Osteoblast (primary cell): ENCODE measurements at regions not wholly inside any gene's neighbourhood (a gene's known extent, or its start where the extent isn't known, plus 50 kb on each side); places are given as distances from the start of the nearest gene placed in this dataset.

ENCODE experiments used
- DNase-seq: peaks from one replicate; pipeline ENCODE4 v3.0.0; 2011; ENCODE audit warnings: low spot score, mixed read lengths; ENCODE audit not compliant: insufficient read length; ENCODE audit errors: missing footprints
- H2AFZ ChIP-seq: 2 replicates; pipeline ENCODE4 v1.6.0; 2011; ENCODE audit warnings: mild to moderate bottlenecking, low read length
- H3K27ac ChIP-seq: 2 replicates; pipeline ENCODE4 v1.5.1; 2011; ENCODE audit warnings: mild to moderate bottlenecking, low read depth, low read length, moderate library complexity
- H3K27me3 ChIP-seq: 2 replicates; pipeline ENCODE4 v1.6.0; 2012; ENCODE audit warnings: mild to moderate bottlenecking, control low read depth, inconsistent platforms, low read length, moderate library complexity; ENCODE audit not compliant: insufficient read depth
- H3K36me3 ChIP-seq: 2 replicates; pipeline ENCODE4 v1.5.1; 2011; ENCODE audit warnings: mild to moderate bottlenecking, low read length, control low read depth, moderate library complexity; ENCODE audit not compliant: insufficient read depth
- H3K4me1 ChIP-seq: 2 replicates; pipeline ENCODE4 v1.5.1; 2011; ENCODE audit warnings: mild to moderate bottlenecking, low read length, control low read depth, moderate library complexity; ENCODE audit not compliant: insufficient read depth
- H3K4me2 ChIP-seq: 2 replicates; pipeline ENCODE4 v1.6.0; 2011; ENCODE audit warnings: mild to moderate bottlenecking, low read length; ENCODE audit not compliant: insufficient read depth
- H3K4me3 ChIP-seq: fragments of 200-600 bp; sonication (generic); 3 replicates; pipeline ENCODE4 v1.5.1; 2012; ENCODE audit warnings: mild to moderate bottlenecking, low read length, inconsistent platforms; ENCODE audit not compliant: insufficient read depth
- H3K79me2 ChIP-seq: 2 replicates; pipeline ENCODE4 v1.6.0; 2012; ENCODE audit warnings: mild to moderate bottlenecking, low read length, control low read depth, inconsistent platforms; ENCODE audit not compliant: insufficient read depth
- H3K9me3 ChIP-seq: 2 replicates; pipeline ENCODE4 v1.5.1; 2011; ENCODE audit warnings: low read depth, low read length, control low read depth
- H4K20me1 ChIP-seq: 2 replicates; pipeline ENCODE4 v1.6.0; 2012; ENCODE audit warnings: mild to moderate bottlenecking, low read length, control low read depth; ENCODE audit not compliant: insufficient read depth
- TF ChIP-seq, protein P1 (sequence below): IDR thresholded peaks from 2 replicates; pipeline ENCODE4 v1.5.1; 2011; ENCODE audit warnings: mild to moderate bottlenecking, low read depth, low read length, moderate library complexity; ENCODE audit errors: extremely low read depth

DNA sequence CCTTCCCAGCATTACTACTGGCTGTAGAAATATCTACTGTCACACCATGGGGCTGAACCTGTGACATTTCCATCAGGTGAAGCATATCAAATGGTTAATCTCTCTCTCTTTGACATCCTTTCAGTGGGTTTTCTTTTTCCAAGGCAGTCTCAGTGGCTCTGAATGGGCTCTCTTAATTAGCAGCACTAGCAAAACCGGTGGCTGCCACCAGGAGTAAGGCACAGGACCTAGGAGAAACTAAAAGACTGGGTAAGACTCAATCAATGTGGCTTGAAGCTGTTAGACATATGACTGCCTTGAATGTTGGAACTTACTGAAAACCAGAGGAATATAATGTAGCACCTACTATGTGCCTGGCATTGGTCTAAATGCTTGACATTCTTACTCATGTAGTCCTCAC lies 445.0 kb upstream of the KIF2A start:
- Histone ChIP-seq H2AFZ (no peak overlapping the region), H3K27ac (no peak overlapping the region), H3K4me2 (no peak overlapping the region), H3K9me3 (no peaks in the 10 kb centered on the region), H3K4me1 (no peaks in the 10 kb centered on the region), H3K79me2 (no peaks in the 10 kb centered on the region), H3K36me3 (no peaks in the 10 kb centered on the region), H4K20me1 (no peaks in the 10 kb centered on the region), H3K4me3 (no peak overlapping the region), H3K27me3 (no peaks in the 10 kb centered on the region)
- TF ChIP-seq, protein P1, sequence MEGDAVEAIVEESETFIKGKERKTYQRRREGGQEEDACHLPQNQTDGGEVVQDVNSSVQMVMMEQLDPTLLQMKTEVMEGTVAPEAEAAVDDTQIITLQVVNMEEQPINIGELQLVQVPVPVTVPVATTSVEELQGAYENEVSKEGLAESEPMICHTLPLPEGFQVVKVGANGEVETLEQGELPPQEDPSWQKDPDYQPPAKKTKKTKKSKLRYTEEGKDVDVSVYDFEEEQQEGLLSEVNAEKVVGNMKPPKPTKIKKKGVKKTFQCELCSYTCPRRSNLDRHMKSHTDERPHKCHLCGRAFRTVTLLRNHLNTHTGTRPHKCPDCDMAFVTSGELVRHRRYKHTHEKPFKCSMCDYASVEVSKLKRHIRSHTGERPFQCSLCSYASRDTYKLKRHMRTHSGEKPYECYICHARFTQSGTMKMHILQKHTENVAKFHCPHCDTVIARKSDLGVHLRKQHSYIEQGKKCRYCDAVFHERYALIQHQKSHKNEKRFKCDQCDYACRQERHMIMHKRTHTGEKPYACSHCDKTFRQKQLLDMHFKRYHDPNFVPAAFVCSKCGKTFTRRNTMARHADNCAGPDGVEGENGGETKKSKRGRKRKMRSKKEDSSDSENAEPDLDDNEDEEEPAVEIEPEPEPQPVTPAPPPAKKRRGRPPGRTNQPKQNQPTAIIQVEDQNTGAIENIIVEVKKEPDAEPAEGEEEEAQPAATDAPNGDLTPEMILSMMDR, result no peak
- no peak for DNase-seq

DNA sequence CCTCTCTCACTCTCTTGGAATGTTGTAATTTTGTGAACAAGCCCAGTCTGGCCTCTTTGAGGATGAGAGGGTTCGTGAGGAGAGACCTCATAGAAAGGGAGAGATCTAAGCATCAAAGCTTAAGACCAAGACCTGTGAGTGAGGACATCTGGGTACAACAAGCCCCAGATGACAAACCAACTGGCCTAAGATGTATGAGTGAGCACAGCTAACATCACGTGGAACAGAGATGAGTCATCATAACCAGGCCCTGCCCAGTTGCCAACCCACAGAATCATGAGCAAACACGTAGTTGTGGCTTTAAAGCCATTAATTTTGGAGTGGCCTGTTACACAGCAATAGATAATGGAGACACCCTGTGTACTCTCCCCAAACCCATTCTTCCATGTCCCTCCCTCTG lies 439.1 kb upstream of the KIF2A start:
- H4K20me1 ChIP-seq, result no peaks in the 10 kb centered on the region
- no peaks in the 10 kb centered on the region for H3K4me1 ChIP-seq
- TF ChIP-seq, protein P1, result no peak
- no peak overlapping the region for H3K4me2 ChIP-seq
- no peak overlapping the region for H3K4me3 ChIP-seq
- H3K79me2 ChIP-seq, result no peaks in the 10 kb centered on the region
- DNase-seq, result no peak
- no peaks in the 10 kb centered on the region for H3K36me3 ChIP-seq
- no peaks in the 10 kb centered on the region for H3K27me3 ChIP-seq
- H3K27ac ChIP-seq, result no peak overlapping the region
- H3K9me3 ChIP-seq, result no peaks in the 10 kb centered on the region
- H2AFZ ChIP-seq, result no peak overlapping the region

DNA sequence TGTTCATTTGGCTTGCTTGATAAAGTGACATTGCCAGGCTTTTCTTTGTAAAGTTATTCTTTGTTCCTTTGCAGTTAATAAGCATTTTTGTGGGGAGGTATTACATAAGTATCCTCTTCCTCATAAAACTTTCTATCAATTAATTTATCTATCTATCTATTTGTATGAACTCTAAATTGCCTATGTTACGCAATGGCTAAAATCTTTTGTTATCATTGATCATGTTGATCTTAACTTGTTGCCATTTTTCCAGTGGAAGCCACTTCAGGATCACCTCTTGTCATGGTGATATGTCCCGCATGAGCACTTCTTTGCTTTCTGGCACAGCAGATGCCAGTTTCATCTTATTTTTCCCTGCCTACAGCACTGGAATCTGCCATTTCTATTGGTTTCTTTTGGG lies 436.7 kb upstream of the KIF2A start:
- no peak overlapping the region for H3K4me3 ChIP-seq
- no peak overlapping the region for H2AFZ ChIP-seq
- no peak overlapping the region for H3K27ac ChIP-seq
- H3K9me3 ChIP-seq, result no peaks in the 10 kb centered on the region
- no peaks in the 10 kb centered on the region for H3K27me3 ChIP-seq
- TF ChIP-seq, protein P1, result no peak
- no peak for DNase-seq
- no peak overlapping the region for H3K4me2 ChIP-seq
- H4K20me1 ChIP-seq, result no peaks in the 10 kb centered on the region
- no peaks in the 10 kb centered on the region for H3K4me1 ChIP-seq
- H3K79me2 ChIP-seq, result no peaks in the 10 kb centered on the region
- H3K36me3 ChIP-seq, result no peaks in the 10 kb centered on the region

DNA sequence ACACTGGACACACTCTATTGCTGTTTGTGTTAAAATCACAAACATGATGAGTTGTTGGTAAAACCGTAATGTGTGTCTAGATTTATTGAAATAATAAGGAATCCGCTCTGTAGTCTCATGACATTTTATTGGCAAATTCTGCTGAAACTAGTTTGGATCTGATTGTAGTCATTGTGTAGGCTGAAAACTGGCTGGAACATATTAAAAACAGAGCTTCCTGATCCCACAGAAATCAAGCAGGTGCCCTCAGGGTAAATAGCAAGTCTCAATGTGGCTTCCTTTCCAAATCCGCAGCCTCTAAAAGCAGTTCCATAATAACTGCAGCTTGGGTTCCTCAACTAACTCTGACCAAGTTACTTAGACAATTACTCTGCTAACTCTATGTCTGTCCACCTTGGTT lies 427.5 kb upstream of the KIF2A start:
- Histone ChIP-seq H3K4me3 (no peak overlapping the region), H3K9me3 (no peaks in the 10 kb centered on the region), H3K27me3 (no peaks in the 10 kb centered on the region), H3K36me3 (no peaks in the 10 kb centered on the region), H3K4me1 (no peaks in the 10 kb centered on the region), H3K27ac (no peak overlapping the region), H4K20me1 (no peaks in the 10 kb centered on the region), H2AFZ (no peak overlapping the region), H3K4me2 (no peak overlapping the region), H3K79me2 (no peaks in the 10 kb centered on the region)
- DNase-seq, result no peak
- TF ChIP-seq, protein P1, result no peak
